Bone marrow (tissue), 2 donors: ENCODE measurements at regions not wholly inside any gene's neighbourhood (a gene's known extent, or its start where the extent isn't known, plus 50 kb on each side); places are given as distances from the start of the nearest gene placed in this dataset.

Experiments
- DNase-seq, 2 donors: peaks; one replicate each; lab custom pipeline; 2025; lab: John Stamatoyannopoulos, UW

DNA sequence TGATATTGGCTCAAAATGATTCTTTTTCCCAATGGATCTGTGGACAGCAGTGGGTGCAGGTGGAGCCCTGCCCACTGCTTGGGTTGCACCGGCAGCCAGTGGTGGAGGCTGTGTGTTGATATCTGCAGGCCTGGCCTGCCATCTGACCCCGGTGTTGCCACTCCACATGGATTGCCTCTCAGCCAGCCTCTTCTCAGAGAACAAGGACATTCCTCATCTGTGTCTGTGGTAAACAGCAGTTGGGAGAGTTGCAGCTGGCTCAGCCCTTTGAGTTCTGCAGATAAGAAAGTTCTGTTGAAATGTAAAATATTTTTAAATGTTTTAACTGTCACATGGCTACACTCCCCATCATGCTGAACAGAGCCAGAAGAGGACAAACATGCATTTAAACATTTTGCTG is 374.9 kb upstream of the CELF2 start:
- DNase-seq, result no peak

DNA sequence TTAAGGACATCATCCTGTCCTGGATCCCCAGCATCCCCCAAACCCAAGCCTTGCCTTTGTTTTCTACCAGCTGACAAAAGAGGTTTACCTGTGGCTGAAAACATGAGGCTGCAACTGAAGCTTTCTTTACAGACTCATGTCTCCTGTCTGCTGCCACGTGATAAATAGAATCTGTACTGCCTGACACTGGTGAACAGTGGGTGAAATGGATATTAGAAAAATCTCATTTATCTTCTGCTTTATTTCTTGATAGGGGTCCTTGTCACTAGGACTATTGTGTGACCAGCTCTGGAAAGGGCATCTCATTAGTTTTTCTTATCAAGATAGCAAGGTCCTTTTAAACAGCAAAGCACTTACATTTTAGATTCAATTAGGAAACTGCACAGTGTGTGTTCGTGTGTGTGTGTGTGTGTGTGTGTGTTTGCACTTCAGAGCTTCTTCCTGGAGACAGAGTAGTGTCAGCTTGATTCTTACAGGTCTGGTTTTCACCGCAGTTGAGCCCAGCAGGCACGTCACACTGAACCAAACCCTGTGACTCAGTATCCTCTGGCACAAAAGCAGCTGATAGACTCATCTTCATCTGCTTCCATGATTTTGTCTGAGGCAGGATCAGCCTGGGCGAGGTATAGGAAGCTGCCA is 373.5 kb upstream of the CELF2 start:
- no peak for DNase-seq

DNA sequence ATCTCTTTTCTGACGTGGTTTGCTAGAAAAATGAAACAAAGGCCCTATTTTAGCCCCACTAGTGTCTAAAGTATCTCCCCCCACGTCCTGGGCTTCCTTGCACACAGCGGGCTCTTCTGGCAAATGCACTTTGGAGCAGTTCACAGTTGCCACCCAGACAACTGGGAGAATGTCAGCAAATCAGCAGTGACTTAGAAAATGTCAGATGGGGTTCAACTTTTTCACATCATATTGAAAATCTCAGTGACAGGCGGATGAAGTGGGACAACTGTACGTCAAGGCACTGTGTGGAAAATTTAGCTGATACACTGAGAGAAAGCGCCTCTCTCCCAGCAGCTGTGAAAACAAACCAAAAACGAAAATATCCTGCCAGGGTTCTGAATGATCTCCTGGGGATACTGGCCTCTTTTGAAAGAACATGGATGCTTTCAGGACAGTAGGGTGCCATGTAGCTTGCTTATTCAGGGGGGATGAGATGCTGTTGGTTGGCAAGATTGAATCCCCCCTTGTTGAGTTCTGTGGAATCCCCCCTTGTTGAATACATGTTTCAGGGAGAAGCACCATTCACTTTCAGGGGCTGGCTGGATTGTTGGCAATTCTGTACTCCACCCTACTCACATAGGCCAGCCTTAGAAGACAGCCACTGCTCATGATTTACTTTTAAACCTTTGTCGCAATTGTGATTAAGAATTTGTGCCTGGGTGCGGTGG is 372.8 kb upstream of the CELF2 start:
- DNase-seq, result no peak

DNA sequence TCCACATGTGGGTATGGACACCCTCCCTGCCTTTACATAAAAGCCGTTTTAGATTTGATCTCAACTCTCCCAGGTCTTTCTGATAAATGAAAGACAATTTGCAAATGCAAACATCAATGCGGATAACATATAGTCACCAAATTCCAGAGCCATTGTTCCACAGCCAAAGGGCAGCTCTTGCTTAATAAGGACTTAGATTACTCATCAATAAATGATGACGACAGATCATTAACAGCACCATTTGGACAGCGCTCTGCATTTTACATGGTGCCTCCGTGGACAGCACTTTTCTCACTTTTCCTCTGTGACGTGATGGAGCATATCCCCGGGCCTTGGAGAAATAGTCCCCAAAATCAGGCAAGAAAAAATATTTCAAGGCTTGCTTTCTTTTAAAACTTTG is 370.3 kb upstream of the CELF2 start:
- DNase-seq, result no peak

DNA sequence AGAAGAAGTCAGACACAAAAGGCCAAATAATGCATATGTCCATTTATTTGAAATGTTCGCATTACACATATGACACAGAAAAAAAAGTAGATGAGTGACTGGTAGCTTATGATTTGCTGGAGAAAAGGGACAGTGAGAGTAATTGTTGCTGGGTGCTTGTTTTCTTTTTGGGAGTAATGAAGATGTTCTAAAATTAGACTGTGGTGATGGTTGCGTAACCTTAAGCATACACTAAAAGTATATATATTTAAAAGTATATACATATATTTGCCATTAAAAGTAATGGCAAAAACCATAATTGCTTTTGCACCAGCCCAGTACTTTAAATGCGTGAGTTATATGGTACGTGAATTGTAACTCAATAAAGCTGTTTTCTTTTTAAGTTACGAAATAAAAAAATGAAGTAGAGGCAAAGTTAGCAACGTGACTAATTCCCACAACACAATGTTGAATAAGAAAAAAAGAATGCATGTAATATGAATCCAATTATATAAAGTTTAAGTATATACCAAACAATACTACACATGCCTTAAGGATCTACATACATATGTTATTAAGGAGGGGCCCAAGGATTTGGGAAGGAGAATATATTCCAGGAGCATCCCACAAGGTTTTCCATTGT is 360.4 kb upstream of the CELF2 start:
- no peak for DNase-seq

DNA sequence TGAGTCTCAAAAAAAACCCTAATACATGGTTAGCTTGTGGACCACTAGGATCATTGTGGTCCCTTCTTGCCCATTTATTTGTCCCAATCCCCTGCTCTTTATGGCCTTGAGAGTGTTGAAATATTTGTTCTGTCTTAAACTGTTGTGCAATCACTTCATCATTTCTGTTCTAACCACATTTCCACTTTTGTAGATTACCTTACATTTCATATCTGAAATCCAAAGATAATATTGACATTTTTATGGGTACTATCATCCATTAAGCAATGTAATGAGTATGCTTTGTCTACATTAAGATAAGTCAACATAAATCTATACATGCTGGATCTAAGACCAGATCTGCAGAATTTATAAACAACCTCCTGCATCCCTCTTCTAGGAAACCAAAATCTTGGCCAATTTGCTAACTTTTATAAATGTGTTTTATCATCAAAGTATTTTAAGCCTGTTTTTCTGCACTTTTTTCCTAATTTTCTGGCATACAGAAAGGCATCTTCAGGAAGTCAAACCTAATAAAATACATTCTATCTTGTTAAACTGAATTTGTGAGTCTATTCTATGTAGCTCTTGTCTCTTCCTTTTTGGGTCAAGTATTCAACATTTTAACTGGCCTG is 359.4 kb upstream of the CELF2 start:
- no peak for DNase-seq

DNA sequence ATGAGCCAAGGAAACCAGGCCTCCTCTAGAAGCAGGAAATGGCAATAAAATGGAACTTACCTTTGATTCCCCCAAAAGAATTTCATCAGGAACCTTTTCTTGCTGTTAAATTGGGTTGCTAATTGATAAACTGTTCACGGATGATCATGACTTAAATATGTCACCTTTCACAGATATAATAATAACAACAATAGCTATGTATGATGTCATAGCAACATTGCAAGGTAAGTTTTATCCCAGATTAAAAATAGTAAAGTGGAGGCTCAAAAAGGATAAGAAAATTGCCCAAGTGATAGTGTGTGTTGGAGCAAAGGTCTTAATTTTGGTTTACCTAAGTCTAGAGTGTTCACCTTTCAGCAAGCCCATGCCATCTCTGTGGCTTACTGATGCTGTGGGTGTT is 357.6 kb upstream of the CELF2 start:
- DNase-seq, result no peak

DNA sequence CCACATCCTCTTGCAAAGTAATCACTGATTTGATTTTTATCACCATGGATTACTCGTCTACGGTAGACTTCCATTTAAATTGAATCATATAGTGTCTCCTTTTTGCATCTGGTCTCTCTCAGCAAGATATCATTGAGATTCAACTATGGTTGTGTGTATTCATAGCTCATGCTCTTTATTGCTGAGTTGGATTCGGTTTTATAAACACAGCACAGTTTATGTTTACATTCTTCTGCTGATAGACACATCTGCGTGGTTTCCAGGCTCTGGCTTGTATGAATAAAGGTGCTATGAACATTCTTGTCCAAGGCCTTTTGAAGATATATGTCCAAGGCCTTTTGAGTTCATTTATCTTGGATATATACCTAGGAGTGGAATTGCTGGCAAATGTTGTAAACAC is 356.5 kb upstream of the CELF2 start:
- DNase-seq, result no peak

DNA sequence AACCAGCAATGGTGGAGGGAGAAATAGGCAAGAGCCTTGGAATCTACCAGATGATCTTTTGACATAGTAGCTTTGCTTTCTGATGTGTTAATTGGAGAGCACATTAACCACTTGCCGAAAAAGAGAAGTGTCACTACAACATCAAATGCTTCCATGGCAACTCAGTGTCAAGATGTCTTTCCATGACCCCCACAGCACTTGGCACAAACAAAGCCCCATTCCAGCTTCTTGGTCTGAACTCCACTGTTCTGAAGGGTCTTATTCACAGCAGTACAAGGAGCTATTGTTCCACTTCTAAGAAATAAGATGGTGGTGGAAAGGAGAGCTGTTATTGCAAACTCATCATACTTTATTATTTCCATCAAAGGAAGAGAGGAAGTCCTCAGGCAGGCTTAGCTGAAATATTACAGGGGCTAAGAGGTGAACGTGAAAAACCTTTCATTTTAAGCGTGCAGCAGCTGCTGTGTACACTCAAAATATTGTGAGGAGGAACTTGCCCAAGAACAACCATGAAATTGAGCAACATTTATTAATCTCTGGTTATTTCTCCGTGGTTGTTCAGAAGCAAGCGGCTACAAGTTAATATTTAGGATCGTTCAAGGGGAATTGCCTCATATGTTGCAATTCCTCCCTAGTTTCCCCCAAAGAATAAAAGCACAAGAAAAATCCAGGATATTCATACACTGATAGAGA is 354.8 kb upstream of the CELF2 start:
- no peak for DNase-seq

DNA sequence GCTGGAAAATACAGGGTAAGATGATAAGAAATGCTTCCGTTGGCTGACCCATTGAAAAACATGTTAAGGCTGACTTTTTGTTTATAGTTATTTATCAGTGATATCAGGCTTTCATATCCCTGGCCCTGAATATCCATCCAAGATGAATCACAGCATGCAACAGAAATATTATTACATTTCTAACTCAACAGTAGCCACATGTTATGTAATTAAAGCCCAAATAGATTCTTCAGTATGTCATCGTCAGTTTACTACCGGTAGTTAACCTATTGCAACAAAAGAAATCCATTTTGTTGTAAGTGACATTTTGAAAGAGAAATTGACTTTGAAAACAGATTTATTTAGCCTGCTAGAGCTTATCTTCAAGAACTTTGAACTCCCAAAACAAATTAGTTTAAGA is 354.1 kb upstream of the CELF2 start:
- DNase-seq, result no peak

DNA sequence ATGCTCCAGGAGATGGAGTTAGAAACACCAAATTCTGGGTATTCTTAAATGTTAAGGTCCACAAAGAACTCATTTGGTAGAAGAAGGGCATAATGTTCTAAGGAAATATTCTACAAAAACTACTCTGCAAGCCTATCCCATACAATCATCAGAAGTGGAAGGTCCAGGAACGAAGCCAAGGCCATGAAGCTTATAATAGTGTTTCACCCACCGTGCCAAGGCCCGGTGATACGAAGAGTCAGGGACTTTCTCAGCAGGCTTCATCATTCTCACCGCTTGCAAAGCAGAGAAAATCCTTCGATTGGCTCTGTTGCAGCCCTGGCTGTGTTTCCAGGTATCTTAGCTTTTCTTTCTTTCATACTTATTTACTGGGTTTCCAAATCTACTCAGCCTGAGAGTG is 351.9 kb upstream of the CELF2 start:
- no peak for DNase-seq

DNA sequence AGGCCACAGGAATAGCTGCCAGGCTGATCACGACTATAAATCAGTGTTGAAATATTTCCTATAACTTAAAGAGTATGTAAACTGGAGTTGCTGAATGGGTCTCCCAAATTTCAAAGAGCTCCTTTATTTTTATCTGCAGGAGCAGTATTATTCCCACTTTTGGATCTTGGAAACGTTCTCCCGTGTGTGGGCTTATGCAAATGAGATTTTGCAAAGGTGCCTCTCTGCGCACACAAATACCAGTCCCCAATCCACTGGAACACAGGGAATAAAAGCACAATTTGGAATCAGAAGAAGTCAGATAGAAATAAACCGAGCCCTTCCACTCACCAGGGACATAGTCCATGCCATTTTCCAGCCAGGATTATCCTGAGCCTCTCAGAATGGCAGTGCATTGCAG is 350.2 kb upstream of the CELF2 start:
- DNase-seq, result no peak

DNA sequence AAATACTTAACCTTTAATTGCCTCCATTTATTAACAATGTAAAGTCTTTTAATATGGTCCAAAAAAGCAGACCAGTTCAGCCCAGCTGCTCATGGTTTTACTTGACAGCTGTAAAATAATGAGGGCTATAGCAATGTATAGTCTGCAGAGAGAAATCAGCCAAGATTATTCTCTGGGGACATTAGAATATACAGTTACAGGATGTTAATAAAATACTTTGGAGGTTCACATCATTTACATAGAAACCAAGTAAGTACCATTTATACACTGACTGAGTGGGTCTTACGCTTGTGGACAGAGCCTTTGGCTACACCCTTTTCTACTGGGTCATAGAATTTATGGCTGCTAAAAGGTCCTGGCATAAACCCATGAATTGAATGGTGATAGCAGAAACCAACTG is 340.7 kb upstream of the CELF2 start:
- no peak for DNase-seq

DNA sequence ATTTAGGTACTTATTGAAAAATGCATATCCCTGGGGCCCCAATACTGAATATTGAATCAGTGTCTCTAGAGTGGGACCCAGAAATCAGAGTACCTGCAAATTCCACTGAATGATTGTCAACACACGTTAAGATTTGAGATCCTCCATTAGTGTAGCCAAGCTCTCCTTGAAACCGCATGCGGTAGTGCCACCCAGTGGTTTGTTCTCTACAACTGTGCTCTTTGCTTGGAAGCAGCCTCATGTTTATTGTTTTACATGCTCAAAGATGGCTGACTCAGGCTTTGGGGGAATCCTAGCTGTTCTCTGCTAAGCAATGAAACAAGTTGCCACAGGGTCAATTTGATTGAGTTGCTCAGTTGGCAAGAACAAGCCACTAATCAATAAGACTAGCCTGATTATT is 340.2 kb upstream of the CELF2 start:
- DNase-seq, result no peak

DNA sequence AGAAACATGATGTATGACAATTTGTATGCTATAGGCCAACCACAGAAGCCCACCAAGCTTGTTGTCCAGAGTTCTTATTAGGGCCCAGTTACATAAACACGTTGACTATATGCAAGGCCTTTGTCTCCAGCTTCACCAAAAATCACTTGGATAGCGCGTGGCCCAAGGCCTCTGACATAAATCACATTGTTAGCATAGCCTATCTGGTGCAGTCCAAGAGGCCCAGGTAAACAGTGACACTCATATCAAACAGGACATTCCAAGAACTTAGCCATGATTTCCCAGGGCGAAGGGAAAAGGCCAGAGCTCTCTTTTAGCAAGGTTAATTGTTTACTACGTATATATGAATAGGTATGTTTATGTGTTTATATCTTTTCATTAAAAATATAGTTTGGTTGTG is 337.2 kb upstream of the CELF2 start:
- DNase-seq, result no peak

DNA sequence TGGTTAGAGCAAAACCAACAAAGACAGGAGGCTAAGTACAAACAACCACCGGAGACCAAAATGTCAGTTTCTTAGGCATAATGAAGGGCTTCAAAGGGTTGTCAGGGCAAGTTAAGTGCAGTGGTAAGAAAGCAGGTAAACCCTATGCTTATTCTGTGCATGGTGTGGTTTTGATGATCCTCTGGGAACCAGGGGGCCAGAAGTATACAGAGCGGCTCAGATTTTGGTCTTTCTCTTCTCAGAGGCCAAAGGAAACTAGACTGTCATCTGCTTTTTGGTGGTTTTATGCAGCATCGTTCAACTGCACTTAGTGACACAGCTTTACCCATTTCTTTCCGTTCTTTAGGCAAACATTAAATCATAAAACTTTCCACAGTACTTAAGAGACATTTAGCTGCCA is 332.7 kb upstream of the CELF2 start:
- no peak for DNase-seq

DNA sequence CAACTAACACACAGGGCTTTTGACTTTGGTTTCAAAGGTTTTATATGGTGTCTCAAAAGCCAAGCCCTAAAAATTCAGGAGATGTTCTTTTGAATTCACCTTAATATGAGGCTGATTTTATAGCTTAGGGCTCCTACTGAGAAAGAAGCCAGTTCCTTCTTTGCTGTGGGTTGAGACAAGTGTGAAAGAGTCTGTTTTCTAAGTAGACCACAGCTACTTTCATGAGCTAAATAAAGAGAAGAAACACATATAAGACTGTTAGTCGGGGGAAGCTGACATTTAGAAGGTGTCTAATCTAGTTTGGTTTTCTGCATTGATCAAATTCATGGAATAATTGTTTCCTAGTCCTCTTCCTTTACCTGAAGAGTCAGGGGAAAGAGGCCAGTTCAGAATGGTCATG is 332.1 kb upstream of the CELF2 start:
- DNase-seq, result no peak

DNA sequence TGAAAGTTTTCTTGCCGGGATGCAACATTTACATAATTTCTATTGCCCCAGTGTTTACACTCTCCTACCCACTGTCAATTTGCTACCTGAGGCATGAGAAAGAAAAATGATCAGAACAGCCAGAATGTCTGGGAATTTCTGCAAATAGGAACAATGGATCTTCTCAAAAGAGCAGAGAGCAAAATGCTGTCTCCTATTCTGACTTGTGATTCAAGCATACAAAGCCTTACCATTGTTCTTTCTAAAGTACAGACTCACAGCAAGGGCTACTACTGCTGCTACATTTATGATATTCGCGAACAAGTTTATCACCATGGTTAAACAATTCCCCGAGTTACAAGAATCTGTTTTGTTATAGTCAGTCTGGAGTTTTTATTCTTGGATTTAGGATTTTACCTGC is 329.9 kb upstream of the CELF2 start:
- no peak for DNase-seq

DNA sequence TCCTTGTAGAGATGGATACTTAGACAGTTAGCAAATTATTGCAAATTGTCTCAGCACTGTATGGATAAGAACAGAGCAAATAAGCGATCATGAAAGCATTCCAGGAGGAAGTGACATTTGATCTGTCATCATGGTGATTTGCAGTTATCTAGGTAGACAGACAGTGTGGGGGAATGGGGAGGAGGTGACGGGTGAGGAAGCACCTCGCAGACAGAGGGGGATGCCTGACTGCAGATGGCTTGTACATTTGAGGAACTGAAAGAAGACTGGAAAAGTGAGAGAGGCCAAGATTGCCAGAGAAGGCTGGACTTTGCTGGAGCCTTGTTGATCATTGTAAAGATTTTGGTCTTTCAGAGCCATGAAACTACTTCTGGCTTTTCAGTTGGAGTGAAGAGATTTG is 318.2 kb upstream of the CELF2 start:
- no peak for DNase-seq

DNA sequence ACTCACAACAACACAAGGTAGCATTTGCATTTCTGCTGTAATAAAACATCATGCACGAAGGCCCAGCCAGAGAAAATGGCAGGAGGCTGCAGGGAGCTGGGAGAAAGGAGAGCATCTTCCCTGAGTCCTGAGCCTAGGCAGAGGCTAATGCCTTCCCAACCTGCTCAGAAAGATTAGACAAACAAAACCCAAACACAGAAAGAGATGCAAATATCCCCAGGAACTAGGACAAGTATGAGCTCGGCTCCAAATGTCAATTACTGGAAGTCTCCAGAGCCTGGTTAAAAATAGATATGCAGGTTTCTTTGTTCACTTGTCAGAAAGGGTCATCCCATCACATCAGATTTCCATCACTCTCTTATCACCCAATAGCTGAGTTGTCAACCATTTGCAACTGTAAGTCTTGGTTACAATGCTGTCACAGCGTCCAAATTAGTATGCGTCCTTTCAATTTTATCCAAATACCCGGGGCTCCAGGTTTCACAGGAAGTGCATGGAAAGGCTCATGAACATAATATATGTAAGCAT is 316.5 kb upstream of the CELF2 start:
- no peak for DNase-seq

DNA sequence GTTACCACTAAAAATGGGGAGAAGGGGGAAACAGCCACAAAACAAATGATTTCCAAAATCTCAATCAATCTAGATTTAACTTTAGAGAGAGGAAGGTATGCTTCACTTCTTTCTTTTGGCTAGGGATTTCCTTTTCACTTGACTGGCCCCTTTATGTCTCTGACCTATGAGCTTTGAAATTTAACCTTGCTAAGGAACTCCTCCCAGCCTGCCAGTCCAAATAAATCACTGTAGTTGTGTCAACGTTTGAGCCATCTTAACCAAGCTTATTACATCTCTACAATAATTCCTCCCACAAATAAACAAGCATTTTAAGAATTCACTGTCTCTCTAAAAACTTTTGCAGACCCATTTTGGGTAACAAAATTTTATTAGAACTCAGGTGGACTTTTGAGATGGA is 315.5 kb upstream of the CELF2 start:
- DNase-seq, result no peak

DNA sequence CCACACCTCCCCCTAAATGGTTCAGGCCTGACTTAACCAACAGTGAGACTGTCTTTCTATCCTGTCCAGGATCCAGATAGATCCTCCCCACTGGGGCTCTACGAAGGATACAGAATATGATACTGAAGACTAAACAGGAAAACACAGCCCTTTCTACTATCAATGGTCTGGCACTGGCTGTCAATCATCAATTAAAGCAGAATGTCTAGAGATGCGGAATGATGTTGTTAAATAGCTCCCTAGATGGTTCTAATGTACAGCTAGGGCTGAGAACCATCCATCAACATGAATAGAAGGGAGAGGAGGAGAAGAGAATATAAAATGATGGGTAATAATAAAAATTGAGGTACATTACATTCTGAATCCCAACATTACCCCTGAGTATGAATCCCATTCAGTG is 314.3 kb upstream of the CELF2 start:
- DNase-seq, result no peak
